NCI-H2107 treated with DMSO at 0.1 percent for 48 hours (cell line): ENCODE measurements at regions not wholly inside any gene's neighbourhood (a gene's known extent, or its start where the extent isn't known, plus 50 kb on each side); places are given as distances from the start of the nearest gene placed in this dataset.
A peak's percentile ranks its signal among the peaks of the same experiment; 100 is the strongest.

ENCODE experiments used
- DNase-seq: peaks from one replicate; lab custom pipeline; 2025; ENCODE audit not compliant: unreplicated experiment; lab: John Stamatoyannopoulos, UW

GRCh38 chr18:40041951-40042350 lies 1913.1 kb upstream of the PIK3C3 start:
- DNase-seq: peak; percentile 13

GRCh38 chr18:40040574-40040973 lies 1914.5 kb upstream of the PIK3C3 start:
- no peak for DNase-seq

GRCh38 chr18:40037356-40037755 lies 1917.7 kb upstream of the PIK3C3 start:
- no peak for DNase-seq

- no peak for DNase-seq
Observed at GRCh38 chr18:40036861-40037260, 1918.2 kb upstream of the PIK3C3 start.

- DNase-seq: no peak
Observed at GRCh38 chr18:40035966-40036365, 1919.1 kb upstream of the PIK3C3 start.

- DNase-seq: no peak
Observed at GRCh38 chr18:40032076-40032475, 1923.0 kb upstream of the PIK3C3 start.

GRCh38 chr18:40031435-40031834 lies 1923.6 kb upstream of the PIK3C3 start:
- DNase-seq: no peak

GRCh38 chr18:40019797-40020392 lies 1935.1 kb upstream of the PIK3C3 start:
- no peak for DNase-seq

- DNase-seq: no peak
Observed at GRCh38 chr18:40018266-40018665, 1936.8 kb upstream of the PIK3C3 start.

GRCh38 chr18:40017021-40017420 lies 1938.0 kb upstream of the PIK3C3 start:
- no peak for DNase-seq

- DNase-seq: no peak
Observed at GRCh38 chr18:40016405-40016804, 1938.6 kb upstream of the PIK3C3 start.

- DNase-seq: no peak
Observed at GRCh38 chr18:40013001-40013609, 1941.9 kb upstream of the PIK3C3 start.

GRCh38 chr18:40011201-40011600 lies 1943.8 kb upstream of the PIK3C3 start:
- DNase-seq: no peak

GRCh38 chr18:40006634-40007033 lies 1948.4 kb upstream of the PIK3C3 start:
- DNase-seq: no peak

- no peak for DNase-seq
Observed at GRCh38 chr18:40004246-40004645, 1950.8 kb upstream of the PIK3C3 start.

- DNase-seq: no peak
Observed at GRCh38 chr18:39998317-39998716, 1956.7 kb upstream of the PIK3C3 start.

- DNase-seq: no peak
Observed at GRCh38 chr18:39994498-39994897, 1960.5 kb upstream of the PIK3C3 start.

- DNase-seq: no peak
Observed at GRCh38 chr18:39991696-39992265, 1963.3 kb upstream of the PIK3C3 start.

- no peak for DNase-seq
Observed at GRCh38 chr18:39990540-39990939, 1964.5 kb upstream of the PIK3C3 start.

- no peak for DNase-seq
Observed at GRCh38 chr18:39976771-39977170, 1978.3 kb upstream of the PIK3C3 start.

- no peak for DNase-seq
Observed at GRCh38 chr18:39972521-39972920, 1982.5 kb upstream of the PIK3C3 start.

GRCh38 chr18:39969803-39970494 lies 1985.1 kb upstream of the PIK3C3 start:
- DNase-seq: no peak
